ENCODE measurements at regions not wholly inside any gene's neighbourhood (a gene's known extent, or its start where the extent isn't known, plus 50 kb on each side); places are given as distances from the start of the nearest gene placed in this dataset.

GRCh38 chr2:42921147-42921520, 128.8 kb upstream of the HAAO start:
- Histone ChIP-seq H3K27ac (ENCODE audit: low read depth, low read length) (no peak overlapping the region), H3F3A (ENCODE audit: control insufficient read depth, insufficient read depth) (no peaks in the 10 kb centered on the region), H3K4me2 (ENCODE audit: low read length) (no peak overlapping the region), H3K9me2 (replicated peaks; ENCODE audit: control insufficient read depth, low read length) (no peaks in the 10 kb centered on the region), H3K9me3 (ENCODE audit: control insufficient read depth, insufficient read depth, low read length) (no peaks in the 10 kb centered on the region), H3K4me1 (ENCODE audit: control insufficient read depth, low read length) (no peaks in the 10 kb centered on the region), H3K27me3 (ENCODE audit: control insufficient read depth, low read length) (peaks cover 10% of the 10 kb centered on the region), H3K4me3 (ENCODE audit: low read length) (no peak overlapping the region), H3K79me2 (ENCODE audit: control insufficient read depth, low read length) (no peaks in the 10 kb centered on the region), H3K36me3 (ENCODE audit: control insufficient read depth, low read length) (no peaks in the 10 kb centered on the region), H4K20me1 (ENCODE audit: control insufficient read depth, insufficient read depth, low read depth, low read length) (no peaks in the 10 kb centered on the region)
- TF ChIP-seq EZH2phosphoT487 (IDR thresholded peaks at IDR 0.05; ENCODE audit: borderline replicate concordance, low read length), result no peak
- TF ChIP-seq CTCF (IDR thresholded peaks at IDR 0.05; ENCODE audit: low read depth, low read length, poor library complexity, severe bottlenecking), result no peak

- H3K27me3 ChIP-seq (ENCODE audit: control insufficient read depth, low read length), result peaks cover 10% of the 10 kb centered on the region
- no peak overlapping the region for H3K27ac ChIP-seq (ENCODE audit: low read depth, low read length)
- H3K36me3 ChIP-seq (ENCODE audit: control insufficient read depth, low read length), result no peaks in the 10 kb centered on the region
- H3K9me3 ChIP-seq (ENCODE audit: control insufficient read depth, insufficient read depth, low read length), result no peaks in the 10 kb centered on the region
- H4K20me1 ChIP-seq (ENCODE audit: control insufficient read depth, insufficient read depth, low read depth, low read length), result no peaks in the 10 kb centered on the region
- no peak overlapping the region for H3K4me2 ChIP-seq (ENCODE audit: low read length)
- H3K79me2 ChIP-seq (ENCODE audit: control insufficient read depth, low read length), result no peaks in the 10 kb centered on the region
- H3F3A ChIP-seq (ENCODE audit: control insufficient read depth, insufficient read depth), result no peaks in the 10 kb centered on the region
- no peaks in the 10 kb centered on the region for H3K4me1 ChIP-seq (ENCODE audit: control insufficient read depth, low read length)
- H3K9me2 ChIP-seq (replicated peaks; ENCODE audit: control insufficient read depth, low read length), result no peaks in the 10 kb centered on the region
- no peak for TF ChIP-seq CTCF (IDR thresholded peaks at IDR 0.05; ENCODE audit: low read depth, low read length, poor library complexity, severe bottlenecking)
- TF ChIP-seq EZH2phosphoT487 (IDR thresholded peaks at IDR 0.05; ENCODE audit: borderline replicate concordance, low read length), result no peak
- H3K4me3 ChIP-seq (ENCODE audit: low read length), result no peak overlapping the region
Observed at GRCh38 chr2:42920446-42921146, 128.2 kb upstream of the HAAO start.

GRCh38 chr2:42918671-42919318, 126.4 kb upstream of the HAAO start:
- Histone ChIP-seq H3K27me3 (ENCODE audit: control insufficient read depth, low read length) (peaks cover 10% of the 10 kb centered on the region), H3K79me2 (ENCODE audit: control insufficient read depth, low read length) (no peaks in the 10 kb centered on the region), H3K4me1 (ENCODE audit: control insufficient read depth, low read length) (no peaks in the 10 kb centered on the region), H3K4me2 (ENCODE audit: low read length) (no peak overlapping the region), H4K20me1 (ENCODE audit: control insufficient read depth, insufficient read depth, low read depth, low read length) (no peaks in the 10 kb centered on the region), H3K4me3 (ENCODE audit: low read length) (no peak overlapping the region), H3K9me2 (replicated peaks; ENCODE audit: control insufficient read depth, low read length) (no peaks in the 10 kb centered on the region), H3K27ac (ENCODE audit: low read depth, low read length) (no peak overlapping the region), H3F3A (ENCODE audit: control insufficient read depth, insufficient read depth) (no peaks in the 10 kb centered on the region), H3K9me3 (ENCODE audit: control insufficient read depth, insufficient read depth, low read length) (no peaks in the 10 kb centered on the region), H3K36me3 (ENCODE audit: control insufficient read depth, low read length) (no peaks in the 10 kb centered on the region)
- TF ChIP-seq CTCF (IDR thresholded peaks at IDR 0.05; ENCODE audit: low read depth, low read length, poor library complexity, severe bottlenecking) (no peak), EZH2phosphoT487 (IDR thresholded peaks at IDR 0.05; ENCODE audit: borderline replicate concordance, low read length) (no peak)
